K562 (cell line): ENCODE measurements at regions not wholly inside any gene's neighbourhood (a gene's known extent, or its start where the extent isn't known, plus 50 kb on each side); places are given as distances from the start of the nearest gene placed in this dataset.
"Not testable (repeated sequence)": the region's sequence is repeated elsewhere in the genome, so short reads cannot be mapped to it uniquely, and the experiment has no call there.

Source experiments
- ATAC-seq: fragments of 200-7000 bp; cut with Tn5 transposase; 3 replicates; pipeline ENCODE4 v1.9.1; 2020; ENCODE audit warnings: moderate library complexity
- BruUV-seq: library from RNA; stranded (reverse); fragments of 400-500 nt; replicated peaks from 2 replicates; lab custom pipeline; 2021; lab: Mats Ljungman, UMichigan
- CTCF ChIA-PET: fragments of 300-600 bp; formaldehyde crosslinking; extraction: SDS; loops from one replicate; lab custom pipeline; 2021; ENCODE audit warnings: low intra/inter-chr PET ratio; lab: Yijun Ruan, JAX
- POLR2A ChIA-PET: fragments of 300-600, 350-650 bp; sonication (Branson Sonifier 250); formaldehyde crosslinking; extraction: SDS; loops from one replicate; lab custom pipeline; 2021; ENCODE audit warnings: antibody characterized with exemption, inconsistent platforms; lab: Yijun Ruan, JAX
- DNase-seq, 4 experiments: peaks; one replicate each; pipeline versions ENCODE4 v3.0.0 to v3.0.0-alpha.2; 2011 to 2018; ENCODE audit warnings: low spot score in 3 of 4, mixed read lengths in 3 of 4; ENCODE audit errors: extremely low read depth in 1 of 4
- FAIRE-seq: peaks from 2 replicates; lab custom pipeline; 2011; peaks lifted over from hg19 to GRCh38; lab: Jason Lieb, UNC
- H2AFZ ChIP-seq: 2 replicates; pipeline ENCODE4 v1.6.0; 2011; ENCODE audit warnings: low read depth, low read length, control low read depth, inconsistent platforms
- H3K27ac ChIP-seq: fragments of 200-600 bp; 3 replicates; pipeline ENCODE4 v1.8.0; 2011; ENCODE audit warnings: low read depth, mild to moderate bottlenecking, control low read depth, inconsistent platforms, low read length, moderate library complexity, mixed read lengths; ENCODE audit errors: extremely low read depth
- H3K27me3 ChIP-seq, 2 experiments: fragments of 300-600 bp in 1 of 2; 2 replicates in 1 of 2; 3 replicates in 1 of 2; pipeline versions ENCODE4 v1.6.0 to v1.8.0; 2011; ENCODE audit warnings: inconsistent platforms in 2 of 2, low read length in 2 of 2, mild to moderate bottlenecking in 1 of 2, mixed read lengths in 1 of 2, moderate library complexity in 1 of 2; ENCODE audit not compliant: control insufficient read depth in 2 of 2, insufficient read depth in 2 of 2
- H3K36me3 ChIP-seq: fragments of 300-600 bp; 3 replicates; pipeline ENCODE4 v1.8.0; 2011; ENCODE audit warnings: mild to moderate bottlenecking, low read length, inconsistent platforms; ENCODE audit not compliant: control insufficient read depth, insufficient read depth
- H3K4me1 ChIP-seq, 2 experiments: fragments of 200-600 bp in 1 of 2; replicated peaks in 1 of 2; 2 replicates in 1 of 2; 3 replicates in 1 of 2; pipeline versions ENCODE4 v1.5.1 to v1.8.0; 2011; ENCODE audit warnings: inconsistent platforms in 2 of 2, low read length in 2 of 2, mild to moderate bottlenecking in 1 of 2, mixed read lengths in 1 of 2, moderate library complexity in 1 of 2; ENCODE audit not compliant: control insufficient read depth in 2 of 2, insufficient read depth in 2 of 2
- H3K4me2 ChIP-seq: 2 replicates; pipeline ENCODE4 v1.6.1; 2011; ENCODE audit warnings: low read length, control low read depth, inconsistent platforms, mixed read lengths; ENCODE audit not compliant: insufficient read depth
- H3K4me3 ChIP-seq: fragments of 200-600 bp; sonication (generic), shearing (Covaris generic); 2 replicates; pipeline ENCODE4 v1.5.1; 2016; ENCODE audit warnings: control low read depth, inconsistent platforms
- H3K79me2 ChIP-seq: fragments of 200-600 bp; 3 replicates; pipeline ENCODE4 v1.8.0; 2011; ENCODE audit warnings: low read length, inconsistent platforms; ENCODE audit not compliant: control insufficient read depth, insufficient read depth
- H3K9ac ChIP-seq, 2 experiments: 2 replicates each; pipeline versions ENCODE4 v1.6.0 to v1.6.1; 2011; ENCODE audit warnings: low read depth in 2 of 2, low read length in 2 of 2, control low read depth in 1 of 2, inconsistent platforms in 1 of 2, mild to moderate bottlenecking in 1 of 2, mixed read lengths in 1 of 2; ENCODE audit not compliant: insufficient read depth in 1 of 2
- H3K9me1 ChIP-seq: one replicate; pipeline ENCODE4 v1.6.0; 2011; ENCODE audit warnings: inconsistent platforms, mild to moderate bottlenecking, low read length, moderate library complexity; ENCODE audit not compliant: control insufficient read depth, insufficient read depth
- H3K9me3 ChIP-seq: replicated peaks from 2 replicates; pipeline ENCODE4 v1.5.1; 2011; ENCODE audit warnings: low read depth, low read length, inconsistent platforms; ENCODE audit not compliant: control insufficient read depth, insufficient read depth
- H4K20me1 ChIP-seq: replicated peaks from 2 replicates; pipeline ENCODE4 v1.6.1; 2011; ENCODE audit warnings: low read length, inconsistent platforms, mixed read lengths; ENCODE audit not compliant: control insufficient read depth, insufficient read depth
- BACH1 ChIP-seq: fragments of 200-800 bp; sonication (Bioruptor generic); IDR thresholded peaks from 2 replicates; pipeline ENCODE4 v1.6.1; 2016; ENCODE audit warnings: missing genetic modification characterization, missing compliant biosample characterization
- BRF1 ChIP-seq: IDR thresholded peaks from 3 replicates; pipeline ENCODE4 v1.6.1; 2011; ENCODE audit warnings: borderline replicate concordance, mild to moderate bottlenecking; ENCODE audit not compliant: insufficient read length; ENCODE audit errors: extremely low read depth
- CBX1 ChIP-seq: sonication (generic); IDR thresholded peaks from 2 replicates; pipeline ENCODE4 v1.6.1; 2016; ENCODE audit warnings: antibody characterized with exemption, low read depth, mild to moderate bottlenecking
- E2F8 ChIP-seq: fragments of 450-650 bp; IDR thresholded peaks from 2 replicates; pipeline ENCODE4 v1.7.1; 2018; ENCODE audit warnings: mild to moderate bottlenecking, low read depth; ENCODE audit not compliant: partially characterized antibody
- FOSL1 ChIP-seq: fragments of 200-800 bp; sonication (Bioruptor generic); conservative IDR thresholded peaks from 2 replicates; pipeline ENCODE4 v1.6.1; 2016; ENCODE audit warnings: missing genetic modification characterization, missing compliant biosample characterization
- NR2C2 ChIP-seq, 2 experiments: fragments of 200-800 bp in 1 of 2; sonication (Bioruptor generic) in 1 of 2; sonication (generic) in 1 of 2; formaldehyde crosslinking in 1 of 2; IDR thresholded peaks; 2 replicates each; pipeline versions ENCODE4 v1.6.1 to v1.8.0; 2016 to 2022; ENCODE audit warnings: mild to moderate bottlenecking in 1 of 2, missing compliant biosample characterization in 1 of 2, missing genetic modification characterization in 1 of 2, missing genetic modification reagents in 1 of 2
- PHF21A ChIP-seq: fragments of 450-650 bp; IDR thresholded peaks from 2 replicates; pipeline ENCODE4 v1.6.1; 2017; ENCODE audit warnings: low read depth, borderline replicate concordance
- POLR2AphosphoS2 ChIP-seq: IDR thresholded peaks from 2 replicates; pipeline ENCODE4 v1.6.1; 2012; ENCODE audit warnings: low read length, improper control_type of control experiment
- THAP7 ChIP-seq: fragments of 250-450 bp; sonication (Bioruptor Pico); IDR thresholded peaks from 2 replicates; pipeline ENCODE4 v1.5.0; 2021
- UBTF ChIP-seq, 2 experiments: IDR thresholded peaks; 2 replicates each; pipeline ENCODE4 v1.6.1; 2012; ENCODE audit warnings: improper control_type of control experiment in 2 of 2, low read depth in 2 of 2, low read length in 2 of 2, borderline replicate concordance in 1 of 2
- ZNF124 ChIP-seq: sonication (generic); formaldehyde crosslinking; IDR thresholded peaks from 2 replicates; pipeline ENCODE4 v1.8.1; 2022; ENCODE audit warnings: missing genetic modification reagents
- ZNF217 ChIP-seq: sonication (generic); formaldehyde crosslinking; IDR thresholded peaks from 2 replicates; pipeline ENCODE4 v1.8.0; 2022; ENCODE audit warnings: mild to moderate bottlenecking, missing genetic modification reagents
- WGBS: fragments of 100-300 bp; shearing (Covaris generic); methylation state at CpG from one replicate; pipeline ENCODE4 v1.1.6; 2016; ENCODE audit warnings: low coverage, mixed read lengths; ENCODE audit not compliant: insufficient coverage; ENCODE audit errors: missing lambda C conversion rate; 5-methylcytosine and 5-hydroxymethylcytosine counted together
- in situ Hi-C: fragments of 300-500 bp; cut with MboI; formaldehyde crosslinking; loops from 4 replicates; pipeline ENCODE4 v1.15.0; 2018; ENCODE audit warnings: inconsistent platforms, mixed read lengths
- intact Hi-C: fragments of 100-400 bp; cut with micrococcal nuclease; formaldehyde crosslinking; loops from 2 replicates; pipeline ENCODE4 v1.14.2; 2022

GRCh38 chrX:65420154-65420553 lies 114.4 kb downstream of the LAS1L start:
- Histone ChIP-seq H3K4me1 (no peaks in the 10 kb centered on the region), H3K9ac (no peak overlapping the region), H3K4me3 (no peak overlapping the region), H3K9me1 (no peaks in the 10 kb centered on the region), H3K9me3 (no peaks in the 10 kb centered on the region), H3K27ac (no peak overlapping the region), H3K4me2 (no peak overlapping the region), H3K79me2 (no peaks in the 10 kb centered on the region), H2AFZ (no peak overlapping the region), H3K36me3 (no peaks in the 10 kb centered on the region)
- in situ Hi-C loops (no loop called here), intact Hi-C loops (no loop called here)
- CTCF ChIA-PET: no interaction called here
- no TSS peak for BruUV-seq
- no peak for DNase-seq
- TF ChIP-seq CBX1 (no peak), UBTF (IDR thresholded peaks at IDR 0.05; ENCODE audit: borderline replicate concordance in 1 of 2, low read depth in 2 of 2, low read length in 2 of 2) (no peak), THAP7 (CRISPR knock-in tag) (no peak), BACH1 (tag) (no peak), ZNF217 (no peak), NR2C2 (CRISPR knock-in tag; IDR thresholded peaks at IDR 0.05) (no peak), NR2C2 (tag; IDR thresholded peaks at IDR 0.05) (no peak), ZNF124 (CRISPR knock-in tag) (no peak), E2F8 (no peak), PHF21A (no peak), BRF1 (no peak), FOSL1 (tag) (no peak), POLR2AphosphoS2 (no peak)
- TF ChIP-seq, all 486 proteins: peak for 0
- FAIRE-seq (no peak), ATAC-seq (no peak)
- 0% methylated on average over 2 of the region's 2 CpGs for WGBS
- Histone ChIP-seq H3K27me3 (no peaks in the 10 kb centered on the region), H4K20me1 (no peaks in the 10 kb centered on the region)
- POLR2A ChIA-PET: no interaction called here

GRCh38 chrX:65407662-65408061 lies 126.9 kb downstream of the LAS1L start:
- H3K27ac ChIP-seq, H3K79me2 ChIP-seq, ATAC-seq, in situ Hi-C loops, H3K9me1 ChIP-seq, POLR2A ChIA-PET, H3K27me3 ChIP-seq, H3K4me1 ChIP-seq, H3K9ac ChIP-seq, H4K20me1 ChIP-seq, H3K4me3 ChIP-seq, FAIRE-seq, H3K36me3 ChIP-seq, intact Hi-C loops, BruUV-seq, H3K9me3 ChIP-seq, H3K4me2 ChIP-seq, DNase-seq, CTCF ChIA-PET, H2AFZ ChIP-seq: not testable (repeated sequence)
- WGBS: 60% methylated on average over 1 of the region's 48 CpGs
